ENCODE measurements at regions not wholly inside any gene's neighbourhood (a gene's known extent, or its start where the extent isn't known, plus 50 kb on each side); places are given as distances from the start of the nearest gene placed in this dataset.
"Not testable (repeated sequence)": the region's sequence is repeated elsewhere in the genome, so short reads cannot be mapped to it uniquely, and the experiment has no call there.

DNA sequence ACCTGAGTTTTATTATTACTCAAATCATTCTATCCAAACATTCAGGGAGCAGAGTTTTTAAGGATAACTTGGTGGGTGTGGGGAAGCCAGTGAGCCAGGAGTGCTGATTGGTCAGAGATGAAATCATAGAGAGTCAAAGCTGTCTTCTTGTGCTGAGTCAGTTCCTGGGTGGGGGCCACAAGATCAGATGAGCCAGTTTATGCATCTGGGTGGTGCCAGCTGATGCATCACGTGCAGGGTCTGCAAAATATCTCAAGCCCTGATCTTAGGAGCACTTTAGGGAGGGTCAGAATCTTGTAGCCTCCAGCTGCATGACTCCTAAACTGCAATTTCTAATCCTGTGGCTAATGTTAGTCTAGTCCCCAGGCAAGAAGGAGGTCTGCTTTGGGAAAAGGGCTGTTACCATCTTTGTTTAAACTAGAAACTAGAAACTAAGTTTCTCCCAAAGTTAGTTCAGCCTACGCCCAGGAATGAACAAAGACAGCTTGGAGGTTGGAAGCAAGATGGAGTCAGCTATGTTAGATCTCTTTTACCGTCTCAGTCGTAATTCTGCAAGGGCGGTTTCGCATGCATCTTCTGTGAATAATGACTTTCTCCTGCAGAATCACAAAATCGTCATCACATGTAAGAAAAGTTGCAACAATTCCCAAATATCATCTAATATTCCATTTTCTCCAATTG lies 97.5 kb downstream of the ZNF664 start:
- ATAC-seq; H3K27me3 ChIP-seq; DNase-seq; H3K4me1 ChIP-seq; H3K27ac ChIP-seq; H3K4me3 ChIP-seq; H3K36me3 ChIP-seq; intact Hi-C loops (cut with DNase I): not testable (repeated sequence)
- H3K9me3 ChIP-seq: peaks cover 12% of the 10 kb centered on the region

GRCh38 chr12:124071075-124071443 lies 98.0 kb downstream of the ZNF664 start:
- DNase-seq: no peak
- intact Hi-C loops (cut with DNase I): no loop called here
- no peaks in the 10 kb centered on the region for H3K36me3 ChIP-seq

DNA sequence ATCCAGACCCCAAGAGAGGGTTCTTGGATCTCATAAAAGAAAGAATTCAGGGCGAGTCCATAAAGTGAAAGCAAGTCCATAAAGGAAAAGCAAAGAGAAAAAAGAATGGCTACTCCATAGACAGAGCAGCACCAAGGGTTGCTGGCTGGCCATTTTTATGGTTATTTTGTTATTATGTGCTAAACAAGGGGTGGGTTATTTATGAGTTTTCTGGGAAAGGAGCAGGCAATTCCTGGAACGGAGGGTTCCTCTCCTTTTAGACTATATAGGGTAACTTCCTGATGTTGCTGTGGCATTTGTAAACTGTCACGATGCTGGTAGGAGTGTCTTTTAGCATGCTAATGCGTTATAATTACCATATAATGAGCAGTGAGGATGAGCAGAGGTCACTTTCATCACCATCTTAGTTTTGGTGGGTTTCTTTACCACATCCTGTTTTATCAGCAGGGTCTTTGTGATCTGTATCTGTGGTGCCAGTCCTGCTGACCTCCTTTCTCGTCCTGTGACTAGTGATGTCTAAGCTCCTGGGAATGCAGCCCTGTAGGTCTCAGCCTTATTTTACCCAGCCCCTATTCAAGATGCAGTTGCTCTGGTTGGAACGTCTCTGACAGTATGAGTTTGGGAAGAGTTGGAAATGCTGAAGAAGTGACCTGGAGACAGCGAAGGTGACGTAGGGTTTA lies 100.5 kb downstream of the ZNF664 start:
- TF ChIP-seq, protein P1, sequence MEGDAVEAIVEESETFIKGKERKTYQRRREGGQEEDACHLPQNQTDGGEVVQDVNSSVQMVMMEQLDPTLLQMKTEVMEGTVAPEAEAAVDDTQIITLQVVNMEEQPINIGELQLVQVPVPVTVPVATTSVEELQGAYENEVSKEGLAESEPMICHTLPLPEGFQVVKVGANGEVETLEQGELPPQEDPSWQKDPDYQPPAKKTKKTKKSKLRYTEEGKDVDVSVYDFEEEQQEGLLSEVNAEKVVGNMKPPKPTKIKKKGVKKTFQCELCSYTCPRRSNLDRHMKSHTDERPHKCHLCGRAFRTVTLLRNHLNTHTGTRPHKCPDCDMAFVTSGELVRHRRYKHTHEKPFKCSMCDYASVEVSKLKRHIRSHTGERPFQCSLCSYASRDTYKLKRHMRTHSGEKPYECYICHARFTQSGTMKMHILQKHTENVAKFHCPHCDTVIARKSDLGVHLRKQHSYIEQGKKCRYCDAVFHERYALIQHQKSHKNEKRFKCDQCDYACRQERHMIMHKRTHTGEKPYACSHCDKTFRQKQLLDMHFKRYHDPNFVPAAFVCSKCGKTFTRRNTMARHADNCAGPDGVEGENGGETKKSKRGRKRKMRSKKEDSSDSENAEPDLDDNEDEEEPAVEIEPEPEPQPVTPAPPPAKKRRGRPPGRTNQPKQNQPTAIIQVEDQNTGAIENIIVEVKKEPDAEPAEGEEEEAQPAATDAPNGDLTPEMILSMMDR (IDR thresholded peaks at IDR 0.05): no peak
- Histone ChIP-seq H3K27ac (no peak overlapping the region), H3K4me1 (no peaks in the 10 kb centered on the region), H3K9me3 (no peaks in the 10 kb centered on the region), H3K36me3 (no peaks in the 10 kb centered on the region), H3K4me3 (no peak overlapping the region), H3K27me3 (no peaks in the 10 kb centered on the region)
- intact Hi-C loops (cut with DNase I): no loop called here
- no peak for ATAC-seq
- no peak for DNase-seq

More at GRCh38 chr12:124071075-124071443, 98.0 kb downstream of the ZNF664 start:
- Histone ChIP-seq H3K27me3 (no peaks in the 10 kb centered on the region), H3K27ac (no peak overlapping the region), H3K4me1 (no peaks in the 10 kb centered on the region), H3K9me3 (peaks cover 10% of the 10 kb centered on the region), H3K4me3 (no peak overlapping the region)
- no peak for ATAC-seq
- TF ChIP-seq, protein P1 (IDR thresholded peaks at IDR 0.05): no peak

DNA sequence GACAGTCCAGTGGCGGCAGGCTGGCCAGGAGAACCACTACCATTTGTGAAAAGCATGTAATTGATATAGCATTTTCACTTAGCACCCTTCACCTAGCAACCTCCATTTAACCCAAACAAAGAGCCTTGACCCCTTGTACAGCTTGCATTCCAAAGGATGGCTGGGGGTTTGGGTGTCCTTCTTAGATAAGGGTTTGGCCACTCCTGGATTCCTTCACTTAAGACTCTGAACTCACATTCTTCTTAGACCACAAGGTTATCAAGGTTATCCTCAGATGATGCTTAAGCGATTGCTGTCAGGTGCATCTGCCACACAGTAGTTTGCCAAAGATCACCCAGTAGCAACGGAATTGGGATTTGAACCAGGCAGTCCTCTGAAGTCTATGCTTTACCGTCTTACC lies 102.8 kb downstream of the ZNF664 start:
- DNase-seq (no peak), ATAC-seq (no peak)
- no peaks in the 10 kb centered on the region for H3K36me3 ChIP-seq
- intact Hi-C loops (cut with DNase I): no loop called here
- H3K4me1 ChIP-seq: no peaks in the 10 kb centered on the region
- TF ChIP-seq, protein P1 (IDR thresholded peaks at IDR 0.05): no peak
- no peak overlapping the region for H3K27ac ChIP-seq
- H3K9me3 ChIP-seq: no peaks in the 10 kb centered on the region
- no peak overlapping the region for H3K4me3 ChIP-seq
- no peaks in the 10 kb centered on the region for H3K27me3 ChIP-seq

DNA sequence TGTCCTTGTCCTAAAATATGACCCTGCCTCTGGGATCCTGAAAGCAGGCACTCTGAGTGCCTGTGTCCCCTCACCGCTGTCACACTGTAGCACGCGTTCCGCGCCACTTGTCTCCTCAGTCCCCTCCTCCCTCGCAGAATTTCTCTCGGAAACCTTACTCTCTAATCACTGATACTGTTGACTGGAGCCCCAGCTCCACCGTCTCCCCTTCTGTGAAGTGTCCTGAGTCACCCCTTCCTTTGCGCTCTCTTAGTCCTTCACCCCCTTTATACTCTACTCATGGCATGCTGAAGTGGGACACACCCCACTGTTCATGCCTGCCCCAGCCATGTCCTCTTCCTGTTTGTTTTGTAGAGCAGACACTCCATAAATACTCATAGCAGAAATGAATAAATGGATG lies 104.7 kb downstream of the ZNF664 start:
- intact Hi-C loops (cut with DNase I): no loop called here
- TF ChIP-seq, protein P1 (IDR thresholded peaks at IDR 0.05): no peak
- DNase-seq: no peak
- H3K9me3 ChIP-seq: no peaks in the 10 kb centered on the region
- no peaks in the 10 kb centered on the region for H3K36me3 ChIP-seq
- no peaks in the 10 kb centered on the region for H3K4me1 ChIP-seq
- H3K4me3 ChIP-seq: no peak overlapping the region
- H3K27me3 ChIP-seq: no peaks in the 10 kb centered on the region
- ATAC-seq: peak; percentile 79
- no peak overlapping the region for H3K27ac ChIP-seq

GRCh38 chr12:124078800-124079199 lies 105.8 kb downstream of the ZNF664 start:
- ATAC-seq (peak; percentile 70), DNase-seq (no peak)
- H3K36me3 ChIP-seq: no peaks in the 10 kb centered on the region
- intact Hi-C loops (cut with DNase I): no loop called here
- TF ChIP-seq, protein P1 (IDR thresholded peaks at IDR 0.05): no peak
- H3K27me3 ChIP-seq: no peaks in the 10 kb centered on the region
- H3K4me3 ChIP-seq: no peak overlapping the region
- no peak overlapping the region for H3K27ac ChIP-seq
- no peaks in the 10 kb centered on the region for H3K9me3 ChIP-seq
- no peaks in the 10 kb centered on the region for H3K4me1 ChIP-seq

Measured in upper lobe of right lung (tissue), 1 donor.